Neural cell (in vitro differentiated cells): ENCODE measurements at regions not wholly inside any gene's neighbourhood (a gene's known extent, or its start where the extent isn't known, plus 50 kb on each side); places are given as distances from the start of the nearest gene placed in this dataset.

Experiments
- EP300 ChIP-seq: fragments of 450-650 bp; conservative IDR thresholded peaks from 2 replicates; pipeline ENCODE4 v1.6.1; 2014; ENCODE audit warnings: antibody characterized with exemption, mild to moderate bottlenecking, moderate library complexity; ENCODE audit not compliant: poor library complexity, severe bottlenecking
- EZH2 ChIP-seq: fragments of 200-600, 300-800 bp; shearing (Covaris generic), sonication (generic); IDR thresholded peaks from 2 replicates; pipeline ENCODE4 v1.6.1; 2014; ENCODE audit warnings: antibody characterized with exemption, low read length, borderline replicate concordance, mild to moderate bottlenecking; ENCODE audit not compliant: insufficient read depth, poor library complexity, severe bottlenecking
- POLR2AphosphoS5 ChIP-seq: IDR thresholded peaks from 2 replicates; pipeline ENCODE4 v1.6.1; 2012
- TF ChIP-seq, protein P1 (sequence below): fragments of 450-650 bp; IDR thresholded peaks from 2 replicates; pipeline ENCODE4 v1.5.1; 2014; ENCODE audit warnings: antibody characterized with exemption, mild to moderate bottlenecking, moderate library complexity; ENCODE audit not compliant: poor library complexity, severe bottlenecking
- TF ChIP-seq, protein P2 (sequence below): IDR thresholded peaks from 2 replicates; pipeline ENCODE4 v1.6.1; 2012; ENCODE audit warnings: borderline replicate concordance

DNA sequence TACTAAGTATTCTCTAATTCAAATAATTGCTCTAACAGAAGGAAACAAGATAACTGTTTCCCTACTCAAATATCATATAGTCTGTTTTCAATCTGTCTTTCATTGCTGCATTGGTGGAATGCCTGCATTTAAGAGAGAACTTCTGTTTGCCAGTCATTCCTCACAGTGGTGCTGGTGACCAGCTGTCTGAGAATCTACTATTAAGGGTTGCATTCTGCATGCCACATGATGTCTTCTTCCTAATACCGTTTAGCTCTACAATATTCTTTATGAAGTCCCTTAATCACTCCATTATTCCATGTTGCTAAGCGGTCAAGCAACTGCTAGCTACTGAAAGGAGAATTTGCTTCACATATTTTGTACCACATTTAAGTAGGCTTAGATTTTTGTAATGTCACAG is 167.1 kb upstream of the CENPE start:
- TF ChIP-seq POLR2AphosphoS5 (no peak), EP300 (no peak), EZH2 (no peak)
- TF ChIP-seq, protein P1, sequence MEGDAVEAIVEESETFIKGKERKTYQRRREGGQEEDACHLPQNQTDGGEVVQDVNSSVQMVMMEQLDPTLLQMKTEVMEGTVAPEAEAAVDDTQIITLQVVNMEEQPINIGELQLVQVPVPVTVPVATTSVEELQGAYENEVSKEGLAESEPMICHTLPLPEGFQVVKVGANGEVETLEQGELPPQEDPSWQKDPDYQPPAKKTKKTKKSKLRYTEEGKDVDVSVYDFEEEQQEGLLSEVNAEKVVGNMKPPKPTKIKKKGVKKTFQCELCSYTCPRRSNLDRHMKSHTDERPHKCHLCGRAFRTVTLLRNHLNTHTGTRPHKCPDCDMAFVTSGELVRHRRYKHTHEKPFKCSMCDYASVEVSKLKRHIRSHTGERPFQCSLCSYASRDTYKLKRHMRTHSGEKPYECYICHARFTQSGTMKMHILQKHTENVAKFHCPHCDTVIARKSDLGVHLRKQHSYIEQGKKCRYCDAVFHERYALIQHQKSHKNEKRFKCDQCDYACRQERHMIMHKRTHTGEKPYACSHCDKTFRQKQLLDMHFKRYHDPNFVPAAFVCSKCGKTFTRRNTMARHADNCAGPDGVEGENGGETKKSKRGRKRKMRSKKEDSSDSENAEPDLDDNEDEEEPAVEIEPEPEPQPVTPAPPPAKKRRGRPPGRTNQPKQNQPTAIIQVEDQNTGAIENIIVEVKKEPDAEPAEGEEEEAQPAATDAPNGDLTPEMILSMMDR, result no peak
- TF ChIP-seq, protein P2, sequence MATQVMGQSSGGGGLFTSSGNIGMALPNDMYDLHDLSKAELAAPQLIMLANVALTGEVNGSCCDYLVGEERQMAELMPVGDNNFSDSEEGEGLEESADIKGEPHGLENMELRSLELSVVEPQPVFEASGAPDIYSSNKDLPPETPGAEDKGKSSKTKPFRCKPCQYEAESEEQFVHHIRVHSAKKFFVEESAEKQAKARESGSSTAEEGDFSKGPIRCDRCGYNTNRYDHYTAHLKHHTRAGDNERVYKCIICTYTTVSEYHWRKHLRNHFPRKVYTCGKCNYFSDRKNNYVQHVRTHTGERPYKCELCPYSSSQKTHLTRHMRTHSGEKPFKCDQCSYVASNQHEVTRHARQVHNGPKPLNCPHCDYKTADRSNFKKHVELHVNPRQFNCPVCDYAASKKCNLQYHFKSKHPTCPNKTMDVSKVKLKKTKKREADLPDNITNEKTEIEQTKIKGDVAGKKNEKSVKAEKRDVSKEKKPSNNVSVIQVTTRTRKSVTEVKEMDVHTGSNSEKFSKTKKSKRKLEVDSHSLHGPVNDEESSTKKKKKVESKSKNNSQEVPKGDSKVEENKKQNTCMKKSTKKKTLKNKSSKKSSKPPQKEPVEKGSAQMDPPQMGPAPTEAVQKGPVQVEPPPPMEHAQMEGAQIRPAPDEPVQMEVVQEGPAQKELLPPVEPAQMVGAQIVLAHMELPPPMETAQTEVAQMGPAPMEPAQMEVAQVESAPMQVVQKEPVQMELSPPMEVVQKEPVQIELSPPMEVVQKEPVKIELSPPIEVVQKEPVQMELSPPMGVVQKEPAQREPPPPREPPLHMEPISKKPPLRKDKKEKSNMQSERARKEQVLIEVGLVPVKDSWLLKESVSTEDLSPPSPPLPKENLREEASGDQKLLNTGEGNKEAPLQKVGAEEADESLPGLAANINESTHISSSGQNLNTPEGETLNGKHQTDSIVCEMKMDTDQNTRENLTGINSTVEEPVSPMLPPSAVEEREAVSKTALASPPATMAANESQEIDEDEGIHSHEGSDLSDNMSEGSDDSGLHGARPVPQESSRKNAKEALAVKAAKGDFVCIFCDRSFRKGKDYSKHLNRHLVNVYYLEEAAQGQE, result no peak
